HepG2 (cell line): ENCODE measurements at regions not wholly inside any gene's neighbourhood (a gene's known extent, or its start where the extent isn't known, plus 50 kb on each side); places are given as distances from the start of the nearest gene placed in this dataset.

Experiments
- EP300 ChIP-seq, 3 experiments: sonication (generic) in 1 of 3; formaldehyde crosslinking in 1 of 3; IDR thresholded peaks; 2 replicates each; pipeline versions ENCODE4 v1.5.1 to v1.6.1; 2011 to 2020; ENCODE audit warnings: low read depth in 2 of 3, low read length in 2 of 3, borderline replicate concordance in 1 of 3, improper control_type of control experiment in 1 of 3, mild to moderate bottlenecking in 1 of 3, missing genetic modification reagents in 1 of 3, moderate library complexity in 1 of 3
- GTF2F1 ChIP-seq: fragments of 150-350 bp; IDR thresholded peaks from 2 replicates; pipeline ENCODE4 v1.6.1; 2014; ENCODE audit warnings: low read length
- NCOA2 ChIP-seq: sonication (generic); formaldehyde crosslinking; IDR thresholded peaks from 2 replicates; pipeline ENCODE4 v1.8.0; 2022; ENCODE audit warnings: inconsistent platforms
- NR3C1 ChIP-seq: sonication (generic); formaldehyde crosslinking; IDR thresholded peaks from 2 replicates; pipeline ENCODE4 v1.4.0; 2020; ENCODE audit warnings: missing genetic modification reagents
- POGZ ChIP-seq: sonication (generic); formaldehyde crosslinking; IDR thresholded peaks from 2 replicates; pipeline ENCODE4 v1.4.0; 2020; ENCODE audit warnings: mild to moderate bottlenecking, missing genetic modification reagents
- POLR2A ChIP-seq, 2 experiments: IDR thresholded peaks; 2 replicates each; pipeline ENCODE4 v1.6.1; 2011; ENCODE audit warnings: low read depth in 2 of 2, low read length in 2 of 2, mild to moderate bottlenecking in 1 of 2, moderate library complexity in 1 of 2; ENCODE audit not compliant: insufficient read depth in 1 of 2
- RAD21 ChIP-seq: fragments of 450-650 bp; formaldehyde crosslinking; IDR thresholded peaks from 2 replicates; pipeline ENCODE4 v1.5.0; 2020; ENCODE audit warnings: mild to moderate bottlenecking
- RARA ChIP-seq: IDR thresholded peaks from 2 replicates; pipeline ENCODE4 v1.6.1; 2016; ENCODE audit warnings: missing genetic modification reagents, missing compliant biosample characterization
- USF2 ChIP-seq, 2 experiments: sonication (generic) in 1 of 2; formaldehyde crosslinking in 1 of 2; IDR thresholded peaks; 2 replicates each; pipeline versions ENCODE4 v1.5.1 to v1.6.1; 2011 to 2020; ENCODE audit warnings: borderline replicate concordance in 1 of 2, low read depth in 1 of 2, low read length in 1 of 2, mild to moderate bottlenecking in 1 of 2, missing genetic modification reagents in 1 of 2, moderate library complexity in 1 of 2
- ZNF530 ChIP-seq: sonication (generic); formaldehyde crosslinking; IDR thresholded peaks from 2 replicates; pipeline ENCODE4 v1.5.0; 2020; ENCODE audit warnings: low read depth, mild to moderate bottlenecking, missing genetic modification reagents
- ZNF839 ChIP-seq: sonication (generic); formaldehyde crosslinking; IDR thresholded peaks from 2 replicates; pipeline ENCODE4 v1.4.0; 2020; ENCODE audit warnings: missing genetic modification reagents, mild to moderate bottlenecking, borderline replicate concordance
- ZSCAN12 ChIP-seq: sonication (generic); formaldehyde crosslinking; IDR thresholded peaks from 2 replicates; pipeline ENCODE4 v1.9.0; 2021; ENCODE audit warnings: mild to moderate bottlenecking, missing genetic modification reagents

GRCh38 chr20:4371623-4372251 lies 122.7 kb upstream of the ADRA1D start:
- TF ChIP-seq GTF2F1 (no peak), RAD21 (CRISPR knock-in tag) (no peak), POGZ (CRISPR knock-in tag) (no peak), USF2 (IDR thresholded peaks at IDR 0.05; ENCODE audit: low read depth, low read length) (no peak), USF2 (CRISPR knock-in tag; IDR thresholded peaks at IDR 0.05; ENCODE audit: borderline replicate concordance) (no peak), EP300 (IDR thresholded peaks at IDR 0.05; ENCODE audit: low read depth in 2 of 2, low read length in 2 of 2) (no peak), EP300 (CRISPR knock-in tag; IDR thresholded peaks at IDR 0.05; ENCODE audit: borderline replicate concordance) (no peak), NR3C1 (CRISPR knock-in tag) (no peak), RARA (CRISPR knock-in tag) (no peak), NCOA2 (CRISPR knock-in tag) (no peak), ZSCAN12 (no peak), POLR2A (IDR thresholded peaks at IDR 0.05; ENCODE audit: insufficient read depth in 1 of 2, low read depth in 2 of 2, low read length in 2 of 2) (no peak), ZNF839 (CRISPR knock-in tag) (no peak), ZNF530 (no peak)
